Activated CD8-positive, alpha-beta memory T cell treated with anti-CD3 and anti-CD28 coated beads, Interleukin-2, amount 50 U/mL, for 48 hours (primary cell): ENCODE measurements at regions not wholly inside any gene's neighbourhood (a gene's known extent, or its start where the extent isn't known, plus 50 kb on each side); places are given as distances from the start of the nearest gene placed in this dataset.
"Not testable (repeated sequence)": the region's sequence is repeated elsewhere in the genome, so short reads cannot be mapped to it uniquely, and the experiment has no call there.

Experiments
- DNase-seq: peaks from one replicate; pipeline ENCODE4 v3.0.0-alpha.2; 2020

DNA sequence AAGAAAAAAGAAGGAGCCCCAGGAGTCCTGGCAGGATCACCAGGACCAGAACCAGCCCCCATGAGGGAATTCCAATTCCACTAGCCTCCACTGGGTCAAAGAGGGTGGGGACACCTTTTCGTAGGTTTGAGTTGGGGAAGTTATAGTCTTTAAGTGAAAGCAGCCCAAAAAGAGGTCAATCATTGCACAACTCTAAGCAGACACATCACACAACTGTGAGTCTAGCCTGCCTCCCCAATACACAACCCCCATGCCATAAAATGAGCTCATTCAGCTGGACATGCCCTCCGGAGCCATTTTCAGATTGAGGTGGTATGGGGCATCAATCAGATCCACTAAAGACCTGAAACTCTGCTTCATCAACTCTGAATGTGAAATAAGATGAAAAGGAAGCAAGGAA lies 179.9 kb downstream of the NPHP4 start:
- DNase-seq = no peak

DNA sequence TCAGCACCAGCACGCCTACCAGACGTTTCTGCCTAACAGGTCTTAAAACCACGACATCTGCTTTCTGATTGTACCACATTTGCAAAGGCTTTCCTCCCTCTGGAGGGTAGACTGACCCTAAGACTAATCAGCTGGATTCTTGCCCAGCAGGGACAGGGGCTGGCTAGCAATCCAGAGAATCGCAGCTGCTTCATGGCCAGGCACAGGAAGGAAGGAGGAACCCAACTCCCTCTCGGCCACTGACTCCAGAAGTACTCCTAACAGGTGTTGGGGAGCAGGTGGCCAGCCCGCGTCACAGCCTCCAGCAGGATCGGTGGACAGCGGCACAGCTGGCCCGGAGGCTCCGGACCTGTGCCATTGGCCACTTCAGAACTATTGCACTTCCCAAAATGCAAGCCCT lies 180.8 kb downstream of the NPHP4 start:
- no peak for DNase-seq

- no peak for DNase-seq
These were observed 181.5 kb downstream of the NPHP4 start for GRCh38 chr1:5810553-5811270.

DNA sequence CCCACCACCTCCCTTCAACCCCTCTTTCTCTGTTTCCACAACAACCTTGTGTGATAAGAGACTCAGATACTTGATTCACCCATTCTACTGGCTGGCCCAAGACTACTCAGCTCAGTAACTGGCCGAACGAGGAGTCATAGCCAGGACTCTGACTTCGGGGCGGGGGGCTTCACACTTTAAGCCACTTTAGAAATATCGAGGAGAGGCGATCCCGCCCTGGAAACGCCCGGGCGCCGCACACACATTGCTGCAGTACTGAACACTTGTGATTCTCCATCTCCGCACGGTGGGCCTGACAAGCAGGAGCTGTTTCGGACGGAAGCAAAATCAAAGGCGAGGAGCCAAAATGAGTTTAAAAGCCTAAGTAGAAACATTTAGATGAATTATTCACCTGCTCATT lies 182.1 kb downstream of the NPHP4 start:
- DNase-seq = no peak

DNA sequence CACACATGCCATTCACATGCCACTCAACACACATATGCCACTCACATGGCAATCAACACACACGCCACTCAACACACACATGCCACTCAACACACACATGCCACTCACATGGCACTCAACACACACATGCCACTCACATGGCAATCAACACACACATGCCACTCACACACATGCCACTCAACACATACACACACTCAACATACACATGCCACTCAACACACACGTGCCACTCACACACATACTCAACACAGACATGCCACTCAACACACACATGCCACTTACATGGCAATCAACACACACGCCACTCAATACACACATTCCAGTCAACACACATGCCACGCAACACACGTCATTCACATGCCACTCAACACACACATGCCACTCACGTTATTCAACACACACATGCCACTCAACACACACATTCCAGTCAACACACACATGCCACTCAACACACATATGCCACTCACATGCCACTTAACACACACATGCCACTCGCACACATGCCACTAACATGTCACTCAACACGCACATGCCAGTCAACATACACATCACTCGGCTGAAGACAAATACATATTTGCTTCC lies 182.9 kb downstream of the NPHP4 start:
- no peak for DNase-seq

GRCh38 chr1:5803851-5804250 lies 188.4 kb downstream of the NPHP4 start:
- DNase-seq = no peak

DNA sequence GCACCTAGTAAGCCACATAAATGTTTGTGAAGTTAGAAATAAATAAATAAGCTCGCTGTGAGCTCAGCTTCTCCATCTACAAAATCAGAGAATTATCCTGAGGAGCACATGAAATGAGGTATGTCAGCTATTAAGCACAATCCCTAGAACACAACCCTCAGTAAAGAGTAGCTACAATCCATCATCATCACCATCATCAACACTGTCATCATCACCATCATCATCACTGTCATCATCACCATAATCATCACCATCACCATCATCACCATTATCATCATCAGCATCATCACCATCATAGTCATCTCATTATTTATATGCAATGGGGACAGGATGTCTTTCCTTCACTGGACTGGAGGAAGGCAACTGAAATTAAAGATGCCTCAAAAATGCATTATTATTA lies 189.6 kb downstream of the NPHP4 start:
- no peak for DNase-seq

DNA sequence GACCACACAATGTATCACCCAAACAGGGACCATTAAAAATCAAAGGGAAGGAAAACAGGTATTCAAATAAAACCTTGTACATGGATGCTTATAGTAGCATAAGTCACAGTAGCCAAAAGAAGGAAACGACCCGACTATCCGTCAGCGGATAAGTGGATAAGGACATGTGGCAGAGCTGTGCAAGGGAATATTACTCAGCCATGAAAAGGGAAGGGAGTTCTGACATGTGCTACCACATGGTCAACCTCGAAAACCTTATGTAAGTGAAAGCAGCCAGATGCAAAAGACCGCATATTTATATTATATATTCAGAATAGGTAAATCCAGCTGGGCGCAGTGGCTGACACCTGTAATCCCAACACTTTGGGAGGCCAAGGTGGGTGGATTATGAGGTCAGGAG lies 193.3 kb downstream of the NPHP4 start:
- no peak for DNase-seq

- no peak for DNase-seq
These were observed 194.0 kb downstream of the NPHP4 start for GRCh38 chr1:5798151-5798730.

DNA sequence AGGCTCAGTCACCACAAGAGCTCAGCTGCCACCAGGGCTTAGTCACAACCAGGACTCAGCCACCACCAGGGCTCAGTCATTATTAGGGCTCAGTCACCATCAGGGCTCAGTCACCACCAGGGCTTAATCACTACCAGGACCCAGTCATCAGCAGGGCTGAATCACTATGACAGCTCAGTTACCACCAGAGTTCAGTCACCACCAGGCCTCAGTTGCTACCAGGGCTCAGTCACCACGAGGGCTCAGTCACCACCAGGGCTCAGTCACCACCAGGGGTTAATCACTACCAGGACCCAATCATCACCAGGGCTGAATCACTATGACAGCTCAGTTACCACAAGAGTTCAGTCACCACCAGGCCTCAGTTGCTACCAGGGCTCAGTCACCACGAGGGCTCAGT lies 196.2 kb downstream of the NPHP4 start:
- DNase-seq = no peak

GRCh38 chr1:5794279-5794678 lies 197.9 kb downstream of the NPHP4 start:
- DNase-seq = no peak

DNA sequence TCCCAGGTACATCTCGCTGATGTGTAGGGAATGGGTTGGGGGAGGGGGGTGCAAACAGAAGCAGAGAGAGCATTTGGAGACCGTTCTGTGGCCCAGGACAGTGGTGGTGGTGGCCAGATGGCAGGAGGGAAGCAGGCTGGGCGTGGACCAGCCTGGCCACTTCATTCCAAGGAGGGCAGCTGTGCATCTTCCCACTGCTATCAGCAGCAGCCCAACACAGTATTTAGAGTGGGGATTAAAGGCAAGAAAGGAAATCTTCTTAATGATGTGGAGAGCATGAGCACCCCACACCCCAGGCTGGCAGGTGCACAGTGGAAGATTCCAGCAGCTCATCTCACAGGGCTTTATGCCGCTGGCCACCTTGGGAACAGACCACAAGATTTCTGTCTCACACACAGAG lies 198.7 kb downstream of the NPHP4 start:
- DNase-seq = no peak

DNA sequence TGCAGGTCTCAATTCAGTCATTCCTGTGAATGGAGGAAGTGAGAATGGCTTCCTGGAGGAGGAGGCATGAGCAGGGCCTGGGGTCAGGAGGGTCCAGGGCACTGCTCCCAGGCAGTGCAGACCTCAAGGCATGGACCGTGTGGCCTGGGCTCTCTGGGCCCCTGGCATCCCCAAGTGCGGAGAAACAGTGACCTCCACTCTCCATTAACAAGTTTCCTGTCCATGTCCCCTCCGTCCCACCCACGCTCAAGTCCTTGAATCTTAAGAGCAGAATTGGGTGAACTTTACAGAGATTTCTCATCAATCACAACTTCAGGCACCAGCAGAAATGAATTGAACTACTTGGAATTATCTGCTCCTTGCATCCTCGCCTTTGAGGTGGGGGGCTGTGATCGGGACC lies 211.1 kb downstream of the NPHP4 start:
- DNase-seq = no peak

GRCh38 chr1:5780324-5780716 lies 211.9 kb downstream of the NPHP4 start:
- no peak for DNase-seq

GRCh38 chr1:5779608-5780323 lies 212.5 kb downstream of the NPHP4 start:
- DNase-seq = no peak

DNA sequence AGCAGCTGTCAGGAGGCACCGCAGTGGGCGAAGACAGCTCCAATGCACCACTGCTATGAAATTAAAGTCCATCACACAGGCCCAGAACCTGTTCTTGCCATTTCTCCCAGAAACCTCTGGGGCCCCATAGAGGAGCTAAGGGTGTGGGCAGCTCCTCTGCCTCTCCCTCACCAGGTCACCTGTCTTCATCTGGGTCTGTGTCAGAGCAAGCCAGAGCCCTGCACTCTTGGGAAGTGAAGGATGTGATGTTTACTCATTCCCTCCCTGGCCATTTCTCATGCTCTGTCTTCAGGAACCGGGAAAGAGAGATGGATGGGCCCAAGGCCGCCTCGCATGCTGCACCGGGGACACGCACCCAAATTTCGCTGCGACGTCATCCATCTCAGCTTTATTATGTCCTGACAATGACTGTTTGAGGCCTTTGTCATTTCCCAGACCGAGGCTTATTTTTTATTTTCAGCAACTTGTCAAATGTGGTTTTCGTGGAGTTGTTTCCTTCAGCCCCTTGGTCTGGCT lies 216.1 kb downstream of the NPHP4 start:
- DNase-seq = no peak

- DNase-seq = no peak
These were observed 218.2 kb downstream of the NPHP4 start for GRCh38 chr1:5774019-5774418.

- no peak for DNase-seq
These were observed 220.4 kb downstream of the NPHP4 start for GRCh38 chr1:5771788-5772187.

DNA sequence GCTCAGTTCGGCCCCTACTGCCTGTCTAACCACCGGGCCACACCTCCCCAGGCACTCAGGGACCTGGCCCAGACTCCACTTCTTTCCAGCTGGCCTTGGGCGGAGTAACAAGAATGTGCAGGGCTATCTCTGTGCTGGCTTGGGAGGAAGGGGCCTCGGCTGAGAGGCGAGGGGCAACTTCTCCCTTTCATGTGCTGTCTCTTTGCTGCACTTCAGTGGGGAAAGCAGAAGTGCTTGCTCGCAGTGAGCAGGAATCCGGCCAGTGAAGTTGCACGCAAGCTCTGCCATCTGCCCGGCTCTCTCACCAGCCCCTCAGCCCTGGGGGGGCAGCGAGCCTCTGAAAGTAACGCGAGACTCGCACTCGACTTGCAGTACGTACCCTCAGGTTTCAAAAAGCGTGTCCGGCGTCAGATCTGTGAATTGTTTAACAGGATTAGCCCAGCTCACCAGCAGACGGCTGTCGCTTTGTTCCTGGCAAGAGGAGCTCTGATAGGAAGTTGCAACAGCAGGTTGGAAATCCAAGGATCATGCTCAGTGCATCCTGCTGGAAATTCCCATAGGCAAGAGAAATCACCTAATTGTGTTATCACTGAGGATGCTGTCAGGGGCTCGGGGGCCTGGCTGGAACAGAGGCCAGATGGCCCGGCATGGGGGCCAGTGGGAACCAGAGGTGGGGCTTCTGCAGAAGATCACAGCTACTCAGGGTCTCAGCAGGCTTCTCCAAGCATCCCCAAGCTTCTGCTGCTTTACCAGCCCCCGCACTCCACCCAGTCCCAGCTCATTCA lies 221.1 kb downstream of the NPHP4 start:
- DNase-seq = no peak

DNA sequence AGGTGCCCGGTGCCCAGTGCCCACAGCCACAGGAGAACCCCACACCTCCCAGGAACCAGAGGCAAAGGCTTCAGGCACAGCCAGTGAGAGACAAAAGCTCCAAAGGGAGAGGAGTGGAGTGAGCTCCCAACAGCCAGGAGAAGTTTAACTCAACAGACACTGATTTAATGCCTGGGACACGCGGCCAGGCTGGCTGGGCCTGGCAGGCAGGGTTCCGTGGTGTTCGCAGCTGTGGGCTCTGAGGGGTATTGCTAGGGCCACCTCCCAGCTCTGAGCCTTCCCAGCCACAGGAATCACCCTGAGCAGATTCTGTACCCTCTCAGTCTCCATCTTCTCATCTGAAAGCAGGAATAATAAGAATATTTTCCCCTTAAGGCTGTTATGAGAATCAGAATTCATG lies 222.5 kb downstream of the NPHP4 start:
- DNase-seq = no peak

DNA sequence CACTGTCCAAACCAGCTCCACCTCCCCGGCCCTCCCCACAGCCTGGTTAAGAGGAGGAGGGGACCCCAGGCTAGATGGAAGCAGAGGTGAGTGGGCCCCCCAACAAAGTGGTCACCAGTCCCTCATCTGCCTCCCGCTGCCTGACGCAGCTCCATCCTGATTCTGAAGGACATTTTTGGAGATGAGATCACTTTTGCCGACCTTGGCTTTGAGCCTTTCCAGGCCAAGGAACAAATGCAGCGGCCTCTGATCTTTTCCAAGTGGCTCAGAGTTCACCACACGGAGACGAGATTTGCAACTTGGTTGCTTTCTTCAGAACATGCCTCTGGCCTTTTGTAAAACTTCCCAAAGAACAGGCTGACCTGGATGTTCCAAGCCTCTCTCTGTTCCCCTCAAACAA lies 223.1 kb downstream of the NPHP4 start:
- no peak for DNase-seq

- DNase-seq = no peak
These were observed 224.2 kb downstream of the NPHP4 start for GRCh38 chr1:5768014-5768413.

- DNase-seq = not testable (repeated sequence)
These were observed 225.2 kb downstream of the NPHP4 start for GRCh38 chr1:5766996-5767395.
